ENCODE measurements at regions not wholly inside any gene's neighbourhood (a gene's known extent, or its start where the extent isn't known, plus 50 kb on each side); places are given as distances from the start of the nearest gene placed in this dataset.

GRCh38 chr14:65228956-65229747 lies 126.8 kb upstream of the MAX start:
- peak overlapping the region; percentile 48 for H3K4me3 ChIP-seq (ENCODE audit: low read length)
- TF ChIP-seq, protein P1, sequence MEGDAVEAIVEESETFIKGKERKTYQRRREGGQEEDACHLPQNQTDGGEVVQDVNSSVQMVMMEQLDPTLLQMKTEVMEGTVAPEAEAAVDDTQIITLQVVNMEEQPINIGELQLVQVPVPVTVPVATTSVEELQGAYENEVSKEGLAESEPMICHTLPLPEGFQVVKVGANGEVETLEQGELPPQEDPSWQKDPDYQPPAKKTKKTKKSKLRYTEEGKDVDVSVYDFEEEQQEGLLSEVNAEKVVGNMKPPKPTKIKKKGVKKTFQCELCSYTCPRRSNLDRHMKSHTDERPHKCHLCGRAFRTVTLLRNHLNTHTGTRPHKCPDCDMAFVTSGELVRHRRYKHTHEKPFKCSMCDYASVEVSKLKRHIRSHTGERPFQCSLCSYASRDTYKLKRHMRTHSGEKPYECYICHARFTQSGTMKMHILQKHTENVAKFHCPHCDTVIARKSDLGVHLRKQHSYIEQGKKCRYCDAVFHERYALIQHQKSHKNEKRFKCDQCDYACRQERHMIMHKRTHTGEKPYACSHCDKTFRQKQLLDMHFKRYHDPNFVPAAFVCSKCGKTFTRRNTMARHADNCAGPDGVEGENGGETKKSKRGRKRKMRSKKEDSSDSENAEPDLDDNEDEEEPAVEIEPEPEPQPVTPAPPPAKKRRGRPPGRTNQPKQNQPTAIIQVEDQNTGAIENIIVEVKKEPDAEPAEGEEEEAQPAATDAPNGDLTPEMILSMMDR (conservative IDR thresholded peaks at IDR 0.05; ENCODE audit: low read length): no peak
- DNase-seq (ENCODE audit: low read depth): peak; percentile 21

DNA sequence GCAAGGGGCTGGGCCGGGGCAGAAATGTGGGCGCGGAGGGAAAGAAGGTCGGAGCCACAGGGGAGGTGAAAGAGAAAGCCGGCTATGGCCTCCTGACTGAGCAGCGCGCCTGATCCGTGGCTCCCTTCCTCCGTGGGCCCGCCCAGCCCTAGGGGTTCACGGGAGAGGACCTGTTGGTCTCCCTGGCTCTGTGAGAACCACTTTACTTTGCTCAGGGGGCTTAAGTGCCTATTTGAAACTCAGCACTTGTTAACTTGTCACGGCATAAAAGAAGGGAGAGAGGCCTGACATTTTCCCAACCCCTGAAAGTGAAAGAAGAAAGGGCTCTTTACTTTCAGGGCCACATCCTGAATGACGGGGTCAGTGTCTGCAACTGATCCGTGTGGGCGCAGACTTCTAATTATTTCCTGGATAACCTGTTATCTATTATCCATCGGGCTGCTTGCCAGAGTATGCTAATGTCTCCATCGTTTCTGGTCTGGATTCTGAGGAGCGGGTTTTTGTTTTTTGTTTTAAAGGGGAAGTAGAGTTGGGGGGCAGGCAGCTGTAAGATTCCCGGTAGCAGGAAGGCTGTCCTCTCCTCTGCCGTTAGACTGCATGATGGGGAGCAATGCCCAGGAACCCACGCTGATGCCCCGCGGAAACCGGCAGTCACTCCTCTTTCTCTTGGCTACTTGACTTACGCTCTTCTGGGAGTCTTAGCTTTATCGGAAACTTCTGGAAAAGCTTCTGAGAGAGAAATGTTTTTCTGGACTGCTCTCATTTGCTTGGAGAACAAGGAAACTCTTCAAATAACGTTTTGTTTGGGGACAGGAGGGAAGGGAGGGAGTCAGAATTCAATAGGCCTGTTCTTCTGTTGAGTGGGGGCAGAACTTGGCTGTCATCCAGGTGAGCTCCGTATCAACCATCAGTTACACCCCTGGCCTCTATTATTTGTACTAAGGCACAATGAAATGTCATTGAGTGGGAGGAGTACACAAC lies 127.7 kb upstream of the MAX start:
- H3K4me3 ChIP-seq (ENCODE audit: low read length): peak overlapping the region; percentile 48
- DNase-seq (ENCODE audit: low read depth): peak; percentile 55
- TF ChIP-seq, protein P1 (conservative IDR thresholded peaks at IDR 0.05; ENCODE audit: low read length): no peak

GRCh38 chr14:65231286-65231980 lies 129.1 kb upstream of the MAX start:
- no peak overlapping the region for H3K4me3 ChIP-seq (ENCODE audit: low read length)
- DNase-seq (ENCODE audit: low read depth): no peak
- TF ChIP-seq, protein P1 (conservative IDR thresholded peaks at IDR 0.05; ENCODE audit: low read length): no peak

GRCh38 chr14:65234752-65235361 lies 132.5 kb upstream of the MAX start:
- DNase-seq (ENCODE audit: low read depth): no peak
- TF ChIP-seq, protein P1 (conservative IDR thresholded peaks at IDR 0.05; ENCODE audit: low read length): no peak
- H3K4me3 ChIP-seq (ENCODE audit: low read length): no peak overlapping the region

DNA sequence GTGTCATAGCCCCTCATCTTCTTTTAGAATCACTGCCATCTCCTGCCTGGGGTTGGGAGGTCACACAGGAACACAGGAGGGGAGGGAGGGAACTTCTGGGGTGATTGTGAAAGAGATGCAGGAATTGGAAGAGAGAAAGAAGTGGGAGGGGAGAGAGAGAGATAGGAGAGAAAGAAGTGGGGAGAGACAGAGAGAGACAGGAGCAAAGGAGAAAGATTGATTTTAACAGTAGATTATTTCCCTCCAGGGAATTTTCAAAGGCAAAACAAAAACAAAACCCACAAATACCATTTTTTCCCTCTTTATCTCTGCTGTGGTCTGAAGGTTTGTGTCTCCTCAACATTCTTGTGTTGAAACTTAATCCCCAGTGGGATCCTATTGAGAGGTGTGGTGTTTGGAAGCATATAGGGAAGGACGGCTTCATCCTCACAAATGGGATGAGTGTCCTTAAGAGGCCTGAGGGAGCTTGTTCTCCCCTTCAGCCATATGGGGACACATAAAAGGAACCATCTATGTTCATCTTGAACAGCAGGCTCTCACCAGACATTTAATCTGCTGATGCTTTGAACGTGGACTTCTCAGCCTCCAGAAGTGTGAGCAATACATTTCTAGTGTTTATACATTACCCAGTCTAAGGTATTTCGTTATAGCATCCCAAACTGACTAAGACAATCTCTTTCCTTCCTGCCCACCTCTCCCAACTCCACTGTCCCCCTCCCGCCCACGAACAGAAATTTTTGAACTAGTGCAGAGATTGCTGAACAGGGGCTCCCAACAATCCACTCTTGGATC lies 134.9 kb upstream of the MAX start:
- peak; percentile 82 for DNase-seq (ENCODE audit: low read depth)
- TF ChIP-seq, protein P1 (conservative IDR thresholded peaks at IDR 0.05; ENCODE audit: low read length): no peak
- no peak overlapping the region for H3K4me3 ChIP-seq (ENCODE audit: low read length)

- TF ChIP-seq, protein P1 (conservative IDR thresholded peaks at IDR 0.05; ENCODE audit: low read length): no peak
- H3K4me3 ChIP-seq (ENCODE audit: low read length): no peak overlapping the region
- DNase-seq (ENCODE audit: low read depth): no peak
Observed at GRCh38 chr14:65237941-65238340, 135.6 kb upstream of the MAX start.
